ENCODE measurements at regions not wholly inside any gene's neighbourhood (a gene's known extent, or its start where the extent isn't known, plus 50 kb on each side); places are given as distances from the start of the nearest gene placed in this dataset.
A peak's percentile ranks its signal among the peaks of the same experiment; 100 is the strongest.
"Not testable (repeated sequence)": the region's sequence is repeated elsewhere in the genome, so short reads cannot be mapped to it uniquely, and the experiment has no call there.

GRCh38 chr2:111320965-111321364 is 200.3 kb downstream of the BCL2L11 start:
- not testable (repeated sequence) for H3K9ac ChIP-seq (ENCODE audit: low read length); H3K36me3 ChIP-seq (replicated peaks; ENCODE audit: low read depth, low read length); H3K4me2 ChIP-seq (ENCODE audit: low read length); H4K20me1 ChIP-seq (ENCODE audit: insufficient read depth, low read length); H3K79me2 ChIP-seq (ENCODE audit: low read length); H3K27me3 ChIP-seq (ENCODE audit: low read depth, low read length); H2AFZ ChIP-seq (ENCODE audit: low read depth, low read length); H3K9me3 ChIP-seq (ENCODE audit: insufficient read depth, low read length); H3K4me3 ChIP-seq (ENCODE audit: low read length)
- Histone ChIP-seq H3K27ac (ENCODE audit: low read length) (peak overlapping the region; percentile 55; the same call in 1 of the 2 replicates), H3K4me1 (ENCODE audit: low read length) (peaks cover 19% of the 10 kb centered on the region)

- H3K9me3 ChIP-seq (ENCODE audit: insufficient read depth, low read length); H3K9ac ChIP-seq (ENCODE audit: low read length); H4K20me1 ChIP-seq (ENCODE audit: insufficient read depth, low read length); H3K36me3 ChIP-seq (replicated peaks; ENCODE audit: low read depth, low read length); H3K79me2 ChIP-seq (ENCODE audit: low read length); H3K27ac ChIP-seq (ENCODE audit: low read length); H3K4me2 ChIP-seq (ENCODE audit: low read length); H2AFZ ChIP-seq (ENCODE audit: low read depth, low read length); H3K4me3 ChIP-seq (ENCODE audit: low read length); H3K27me3 ChIP-seq (ENCODE audit: low read depth, low read length): not testable (repeated sequence)
- peaks cover 14% of the 10 kb centered on the region for H3K4me1 ChIP-seq (ENCODE audit: low read length)
Measured at GRCh38 chr2:111323384-111323783, 202.7 kb downstream of the BCL2L11 start.

- H3K4me3 ChIP-seq (ENCODE audit: low read length); H3K9me3 ChIP-seq (ENCODE audit: insufficient read depth, low read length); H3K27ac ChIP-seq (ENCODE audit: low read length); H2AFZ ChIP-seq (ENCODE audit: low read depth, low read length); H4K20me1 ChIP-seq (ENCODE audit: insufficient read depth, low read length); H3K4me2 ChIP-seq (ENCODE audit: low read length); H3K27me3 ChIP-seq (ENCODE audit: low read depth, low read length); H3K79me2 ChIP-seq (ENCODE audit: low read length); H3K4me1 ChIP-seq (ENCODE audit: low read length); H3K9ac ChIP-seq (ENCODE audit: low read length); H3K36me3 ChIP-seq (replicated peaks; ENCODE audit: low read depth, low read length): not testable (repeated sequence)
Measured at GRCh38 chr2:111327726-111328125, 207.0 kb downstream of the BCL2L11 start.

- H3K4me2 ChIP-seq (ENCODE audit: low read length): not testable (repeated sequence)
Measured at GRCh38 chr2:111329309-111329708, 208.6 kb downstream of the BCL2L11 start.

GRCh38 chr2:111331099-111331724 is 210.5 kb downstream of the BCL2L11 start:
- H3K9me3 ChIP-seq (ENCODE audit: insufficient read depth, low read length): not testable (repeated sequence)

More at GRCh38 chr2:111329309-111329708, 208.6 kb downstream of the BCL2L11 start:
- H3K4me3 ChIP-seq (ENCODE audit: low read length); H3K27ac ChIP-seq (ENCODE audit: low read length); H4K20me1 ChIP-seq (ENCODE audit: insufficient read depth, low read length); H2AFZ ChIP-seq (ENCODE audit: low read depth, low read length); H3K36me3 ChIP-seq (replicated peaks; ENCODE audit: low read depth, low read length); H3K9me3 ChIP-seq (ENCODE audit: insufficient read depth, low read length); H3K27me3 ChIP-seq (ENCODE audit: low read depth, low read length); H3K9ac ChIP-seq (ENCODE audit: low read length); H3K4me1 ChIP-seq (ENCODE audit: low read length); H3K79me2 ChIP-seq (ENCODE audit: low read length): not testable (repeated sequence)

GRCh38 chr2:111335220-111335907 is 214.7 kb downstream of the BCL2L11 start:
- H4K20me1 ChIP-seq (ENCODE audit: insufficient read depth, low read length); H3K4me3 ChIP-seq (ENCODE audit: low read length); H3K79me2 ChIP-seq (ENCODE audit: low read length); H3K4me2 ChIP-seq (ENCODE audit: low read length); H3K9ac ChIP-seq (ENCODE audit: low read length); H3K4me1 ChIP-seq (ENCODE audit: low read length); H3K9me3 ChIP-seq (ENCODE audit: insufficient read depth, low read length); H3K27me3 ChIP-seq (ENCODE audit: low read depth, low read length); H3K36me3 ChIP-seq (replicated peaks; ENCODE audit: low read depth, low read length); H2AFZ ChIP-seq (ENCODE audit: low read depth, low read length); H3K27ac ChIP-seq (ENCODE audit: low read length): not testable (repeated sequence)

More at GRCh38 chr2:111331099-111331724, 210.5 kb downstream of the BCL2L11 start:
- H3K27ac ChIP-seq (ENCODE audit: low read length); H3K27me3 ChIP-seq (ENCODE audit: low read depth, low read length); H4K20me1 ChIP-seq (ENCODE audit: insufficient read depth, low read length); H3K36me3 ChIP-seq (replicated peaks; ENCODE audit: low read depth, low read length); H3K4me3 ChIP-seq (ENCODE audit: low read length); H3K9ac ChIP-seq (ENCODE audit: low read length); H2AFZ ChIP-seq (ENCODE audit: low read depth, low read length); H3K4me2 ChIP-seq (ENCODE audit: low read length); H3K4me1 ChIP-seq (ENCODE audit: low read length); H3K79me2 ChIP-seq (ENCODE audit: low read length): not testable (repeated sequence)

- H3K4me3 ChIP-seq (ENCODE audit: low read length); H3K4me1 ChIP-seq (ENCODE audit: low read length); H3K9ac ChIP-seq (ENCODE audit: low read length); H3K9me3 ChIP-seq (ENCODE audit: insufficient read depth, low read length); H3K79me2 ChIP-seq (ENCODE audit: low read length); H3K4me2 ChIP-seq (ENCODE audit: low read length); H2AFZ ChIP-seq (ENCODE audit: low read depth, low read length); H3K36me3 ChIP-seq (replicated peaks; ENCODE audit: low read depth, low read length); H4K20me1 ChIP-seq (ENCODE audit: insufficient read depth, low read length); H3K27me3 ChIP-seq (ENCODE audit: low read depth, low read length); H3K27ac ChIP-seq (ENCODE audit: low read length): not testable (repeated sequence)
Measured at GRCh38 chr2:111338474-111338873, 217.8 kb downstream of the BCL2L11 start.

GRCh38 chr2:111339476-111339875 is 218.8 kb downstream of the BCL2L11 start:
- not testable (repeated sequence) for H3K4me2 ChIP-seq (ENCODE audit: low read length); H3K9me3 ChIP-seq (ENCODE audit: insufficient read depth, low read length); H3K4me3 ChIP-seq (ENCODE audit: low read length); H3K27me3 ChIP-seq (ENCODE audit: low read depth, low read length); H3K36me3 ChIP-seq (replicated peaks; ENCODE audit: low read depth, low read length); H4K20me1 ChIP-seq (ENCODE audit: insufficient read depth, low read length); H3K27ac ChIP-seq (ENCODE audit: low read length); H3K79me2 ChIP-seq (ENCODE audit: low read length); H2AFZ ChIP-seq (ENCODE audit: low read depth, low read length); H3K4me1 ChIP-seq (ENCODE audit: low read length); H3K9ac ChIP-seq (ENCODE audit: low read length)

- H3K4me2 ChIP-seq (ENCODE audit: low read length); H3K9me3 ChIP-seq (ENCODE audit: insufficient read depth, low read length); H2AFZ ChIP-seq (ENCODE audit: low read depth, low read length); H3K27me3 ChIP-seq (ENCODE audit: low read depth, low read length); H4K20me1 ChIP-seq (ENCODE audit: insufficient read depth, low read length); H3K79me2 ChIP-seq (ENCODE audit: low read length); H3K36me3 ChIP-seq (replicated peaks; ENCODE audit: low read depth, low read length); H3K27ac ChIP-seq (ENCODE audit: low read length); H3K4me1 ChIP-seq (ENCODE audit: low read length); H3K4me3 ChIP-seq (ENCODE audit: low read length); H3K9ac ChIP-seq (ENCODE audit: low read length): not testable (repeated sequence)
Measured at GRCh38 chr2:111344590-111344989, 223.9 kb downstream of the BCL2L11 start.

GRCh38 chr2:111345439-111345838 is 224.7 kb downstream of the BCL2L11 start:
- H3K4me2 ChIP-seq (ENCODE audit: low read length); H3K27ac ChIP-seq (ENCODE audit: low read length): not testable (repeated sequence)

More at GRCh38 chr2:111345439-111345838, 224.7 kb downstream of the BCL2L11 start:
- not testable (repeated sequence) for H3K79me2 ChIP-seq (ENCODE audit: low read length); H2AFZ ChIP-seq (ENCODE audit: low read depth, low read length); H3K36me3 ChIP-seq (replicated peaks; ENCODE audit: low read depth, low read length); H3K27me3 ChIP-seq (ENCODE audit: low read depth, low read length); H3K4me1 ChIP-seq (ENCODE audit: low read length); H3K9me3 ChIP-seq (ENCODE audit: insufficient read depth, low read length); H4K20me1 ChIP-seq (ENCODE audit: insufficient read depth, low read length); H3K4me3 ChIP-seq (ENCODE audit: low read length); H3K9ac ChIP-seq (ENCODE audit: low read length)

Measured in OCI-LY3 (cell line).